GM23338 (cell line): ENCODE measurements at regions not wholly inside any gene's neighbourhood (a gene's known extent, or its start where the extent isn't known, plus 50 kb on each side); places are given as distances from the start of the nearest gene placed in this dataset.

Experiments used
- CREB1 ChIP-seq: fragments of 250-450 bp; sonication (Bioruptor Pico); IDR thresholded peaks from 2 replicates; pipeline ENCODE4 v1.5.0; 2020; ENCODE audit warnings: low read depth, mild to moderate bottlenecking, moderate library complexity
- EZH2 ChIP-seq: fragments of 200-600 bp; sonication (generic); IDR thresholded peaks from one replicate; pipeline ENCODE4 v1.8.0; 2017; ENCODE audit warnings: antibody characterized with exemption, mild to moderate bottlenecking, low read depth; ENCODE audit not compliant: unreplicated experiment
- EZH2phosphoT487 ChIP-seq: fragments of 200-600 bp; sonication (generic); IDR thresholded peaks from one replicate; pipeline ENCODE4 v1.8.1; 2018; ENCODE audit warnings: antibody characterized with exemption; ENCODE audit not compliant: unreplicated experiment
- NANOG ChIP-seq: IDR thresholded peaks from 2 replicates; pipeline ENCODE4 v1.6.1; 2016; ENCODE audit warnings: antibody characterized with exemption, borderline replicate concordance
- POLR2AphosphoS5 ChIP-seq: IDR thresholded peaks from 2 replicates; pipeline ENCODE4 v1.6.1; 2016; ENCODE audit warnings: antibody characterized with exemption, low read depth
- STAT1 ChIP-seq: IDR thresholded peaks from one replicate; pipeline ENCODE4 v1.6.1; 2016; ENCODE audit warnings: antibody characterized with exemption; ENCODE audit not compliant: unreplicated experiment
- TF ChIP-seq, protein P1 (sequence below), 2 experiments: fragments of 200-600 bp in 1 of 2; sonication (generic) in 1 of 2; conservative IDR thresholded peaks; 2 replicates each; pipeline versions ENCODE4 v1.5.1 to v1.6.1; 2016 to 2017; ENCODE audit warnings: antibody characterized with exemption in 2 of 2, low read depth in 2 of 2, mild to moderate bottlenecking in 2 of 2, moderate library complexity in 1 of 2
- TF ChIP-seq, protein P2 (sequence below): fragments of 250-450 bp; sonication (Bioruptor Pico); IDR thresholded peaks from 2 replicates; pipeline ENCODE4 v1.5.0; 2020; ENCODE audit warnings: mild to moderate bottlenecking, moderate library complexity
- TF ChIP-seq, protein P3 (sequence below): IDR thresholded peaks from one replicate; pipeline ENCODE4 v1.6.1; 2018; ENCODE audit warnings: antibody characterized with exemption; ENCODE audit not compliant: unreplicated experiment

DNA sequence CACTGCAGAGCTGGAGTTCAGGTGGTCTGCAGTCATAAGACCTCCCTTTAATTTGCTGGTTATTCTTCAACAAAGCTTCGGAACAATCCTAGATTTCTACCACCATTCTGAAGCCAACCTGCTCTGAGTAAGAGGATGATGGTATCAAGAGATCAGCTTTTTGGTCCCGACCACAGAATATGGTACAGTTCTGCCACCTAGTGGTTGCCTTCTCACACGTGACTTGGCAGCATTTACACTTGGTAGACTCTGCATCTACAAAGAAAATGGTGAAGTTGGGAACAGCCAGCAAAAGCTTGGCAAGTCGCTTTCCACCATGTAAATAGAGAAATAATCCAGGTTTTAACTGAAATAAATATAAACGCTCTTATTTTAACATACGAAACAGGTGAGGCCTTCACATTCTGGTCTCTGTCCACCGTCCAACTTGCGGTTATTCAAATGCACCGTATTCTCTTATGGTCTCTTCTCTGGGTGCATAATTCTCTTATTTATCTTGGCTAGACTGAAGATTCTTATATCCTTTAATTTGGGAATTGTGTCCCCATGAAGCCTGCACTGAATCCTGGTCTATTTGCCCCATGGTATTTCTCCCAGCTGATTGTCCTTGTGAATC lies 173.9 kb upstream of the GRM3 start:
- TF ChIP-seq STAT1 (no peak), EZH2phosphoT487 (no peak), POLR2AphosphoS5 (no peak), EZH2 (no peak), CREB1 (CRISPR knock-in tag) (no peak), NANOG (no peak)
- TF ChIP-seq, protein P1, sequence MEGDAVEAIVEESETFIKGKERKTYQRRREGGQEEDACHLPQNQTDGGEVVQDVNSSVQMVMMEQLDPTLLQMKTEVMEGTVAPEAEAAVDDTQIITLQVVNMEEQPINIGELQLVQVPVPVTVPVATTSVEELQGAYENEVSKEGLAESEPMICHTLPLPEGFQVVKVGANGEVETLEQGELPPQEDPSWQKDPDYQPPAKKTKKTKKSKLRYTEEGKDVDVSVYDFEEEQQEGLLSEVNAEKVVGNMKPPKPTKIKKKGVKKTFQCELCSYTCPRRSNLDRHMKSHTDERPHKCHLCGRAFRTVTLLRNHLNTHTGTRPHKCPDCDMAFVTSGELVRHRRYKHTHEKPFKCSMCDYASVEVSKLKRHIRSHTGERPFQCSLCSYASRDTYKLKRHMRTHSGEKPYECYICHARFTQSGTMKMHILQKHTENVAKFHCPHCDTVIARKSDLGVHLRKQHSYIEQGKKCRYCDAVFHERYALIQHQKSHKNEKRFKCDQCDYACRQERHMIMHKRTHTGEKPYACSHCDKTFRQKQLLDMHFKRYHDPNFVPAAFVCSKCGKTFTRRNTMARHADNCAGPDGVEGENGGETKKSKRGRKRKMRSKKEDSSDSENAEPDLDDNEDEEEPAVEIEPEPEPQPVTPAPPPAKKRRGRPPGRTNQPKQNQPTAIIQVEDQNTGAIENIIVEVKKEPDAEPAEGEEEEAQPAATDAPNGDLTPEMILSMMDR (conservative IDR thresholded peaks at IDR 0.05; ENCODE audit: low read depth in 2 of 2): peak; percentile 96 to 98
- TF ChIP-seq, protein P2, sequence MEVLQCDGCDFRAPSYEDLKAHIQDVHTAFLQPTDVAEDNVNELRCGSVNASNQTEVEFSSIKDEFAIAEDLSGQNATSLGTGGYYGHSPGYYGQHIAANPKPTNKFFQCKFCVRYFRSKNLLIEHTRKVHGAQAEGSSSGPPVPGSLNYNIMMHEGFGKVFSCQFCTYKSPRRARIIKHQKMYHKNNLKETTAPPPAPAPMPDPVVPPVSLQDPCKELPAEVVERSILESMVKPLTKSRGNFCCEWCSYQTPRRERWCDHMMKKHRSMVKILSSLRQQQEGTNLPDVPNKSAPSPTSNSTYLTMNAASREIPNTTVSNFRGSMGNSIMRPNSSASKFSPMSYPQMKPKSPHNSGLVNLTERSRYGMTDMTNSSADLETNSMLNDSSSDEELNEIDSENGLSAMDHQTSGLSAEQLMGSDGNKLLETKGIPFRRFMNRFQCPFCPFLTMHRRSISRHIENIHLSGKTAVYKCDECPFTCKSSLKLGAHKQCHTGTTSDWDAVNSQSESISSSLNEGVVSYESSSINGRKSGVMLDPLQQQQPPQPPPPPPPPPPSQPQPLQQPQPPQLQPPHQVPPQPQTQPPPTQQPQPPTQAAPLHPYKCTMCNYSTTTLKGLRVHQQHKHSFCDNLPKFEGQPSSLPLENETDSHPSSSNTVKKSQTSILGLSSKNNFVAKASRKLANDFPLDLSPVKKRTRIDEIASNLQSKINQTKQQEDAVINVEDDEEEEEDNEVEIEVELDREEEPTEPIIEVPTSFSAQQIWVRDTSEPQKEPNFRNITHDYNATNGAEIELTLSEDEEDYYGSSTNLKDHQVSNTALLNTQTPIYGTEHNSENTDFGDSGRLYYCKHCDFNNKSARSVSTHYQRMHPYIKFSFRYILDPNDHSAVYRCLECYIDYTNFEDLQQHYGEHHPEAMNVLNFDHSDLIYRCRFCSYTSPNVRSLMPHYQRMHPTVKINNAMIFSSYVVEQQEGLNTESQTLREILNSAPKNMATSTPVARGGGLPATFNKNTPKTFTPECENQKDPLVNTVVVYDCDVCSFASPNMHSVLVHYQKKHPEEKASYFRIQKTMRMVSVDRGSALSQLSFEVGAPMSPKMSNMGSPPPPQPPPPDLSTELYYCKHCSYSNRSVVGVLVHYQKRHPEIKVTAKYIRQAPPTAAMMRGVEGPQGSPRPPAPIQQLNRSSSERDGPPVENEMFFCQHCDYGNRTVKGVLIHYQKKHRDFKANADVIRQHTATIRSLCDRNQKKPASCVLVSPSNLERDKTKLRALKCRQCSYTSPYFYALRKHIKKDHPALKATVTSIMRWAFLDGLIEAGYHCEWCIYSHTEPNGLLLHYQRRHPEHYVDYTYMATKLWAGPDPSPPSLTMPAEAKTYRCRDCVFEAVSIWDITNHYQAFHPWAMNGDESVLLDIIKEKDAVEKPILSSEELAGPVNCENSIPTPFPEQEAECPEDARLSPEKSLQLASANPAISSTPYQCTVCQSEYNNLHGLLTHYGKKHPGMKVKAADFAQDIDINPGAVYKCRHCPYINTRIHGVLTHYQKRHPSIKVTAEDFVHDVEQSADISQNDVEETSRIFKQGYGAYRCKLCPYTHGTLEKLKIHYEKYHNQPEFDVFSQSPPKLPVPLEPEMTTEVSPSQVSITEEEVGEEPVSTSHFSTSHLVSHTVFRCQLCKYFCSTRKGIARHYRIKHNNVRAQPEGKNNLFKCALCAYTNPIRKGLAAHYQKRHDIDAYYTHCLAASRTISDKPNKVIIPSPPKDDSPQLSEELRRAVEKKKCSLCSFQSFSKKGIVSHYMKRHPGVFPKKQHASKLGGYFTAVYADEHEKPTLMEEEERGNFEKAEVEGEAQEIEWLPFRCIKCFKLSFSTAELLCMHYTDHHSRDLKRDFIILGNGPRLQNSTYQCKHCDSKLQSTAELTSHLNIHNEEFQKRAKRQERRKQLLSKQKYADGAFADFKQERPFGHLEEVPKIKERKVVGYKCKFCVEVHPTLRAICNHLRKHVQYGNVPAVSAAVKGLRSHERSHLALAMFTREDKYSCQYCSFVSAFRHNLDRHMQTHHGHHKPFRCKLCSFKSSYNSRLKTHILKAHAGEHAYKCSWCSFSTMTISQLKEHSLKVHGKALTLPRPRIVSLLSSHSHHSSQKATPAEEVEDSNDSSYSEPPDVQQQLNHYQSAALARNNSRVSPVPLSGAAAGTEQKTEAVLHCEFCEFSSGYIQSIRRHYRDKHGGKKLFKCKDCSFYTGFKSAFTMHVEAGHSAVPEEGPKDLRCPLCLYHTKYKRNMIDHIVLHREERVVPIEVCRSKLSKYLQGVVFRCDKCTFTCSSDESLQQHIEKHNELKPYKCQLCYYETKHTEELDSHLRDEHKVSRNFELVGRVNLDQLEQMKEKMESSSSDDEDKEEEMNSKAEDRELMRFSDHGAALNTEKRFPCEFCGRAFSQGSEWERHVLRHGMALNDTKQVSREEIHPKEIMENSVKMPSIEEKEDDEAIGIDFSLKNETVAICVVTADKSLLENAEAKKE: no peak
- TF ChIP-seq, protein P3, sequence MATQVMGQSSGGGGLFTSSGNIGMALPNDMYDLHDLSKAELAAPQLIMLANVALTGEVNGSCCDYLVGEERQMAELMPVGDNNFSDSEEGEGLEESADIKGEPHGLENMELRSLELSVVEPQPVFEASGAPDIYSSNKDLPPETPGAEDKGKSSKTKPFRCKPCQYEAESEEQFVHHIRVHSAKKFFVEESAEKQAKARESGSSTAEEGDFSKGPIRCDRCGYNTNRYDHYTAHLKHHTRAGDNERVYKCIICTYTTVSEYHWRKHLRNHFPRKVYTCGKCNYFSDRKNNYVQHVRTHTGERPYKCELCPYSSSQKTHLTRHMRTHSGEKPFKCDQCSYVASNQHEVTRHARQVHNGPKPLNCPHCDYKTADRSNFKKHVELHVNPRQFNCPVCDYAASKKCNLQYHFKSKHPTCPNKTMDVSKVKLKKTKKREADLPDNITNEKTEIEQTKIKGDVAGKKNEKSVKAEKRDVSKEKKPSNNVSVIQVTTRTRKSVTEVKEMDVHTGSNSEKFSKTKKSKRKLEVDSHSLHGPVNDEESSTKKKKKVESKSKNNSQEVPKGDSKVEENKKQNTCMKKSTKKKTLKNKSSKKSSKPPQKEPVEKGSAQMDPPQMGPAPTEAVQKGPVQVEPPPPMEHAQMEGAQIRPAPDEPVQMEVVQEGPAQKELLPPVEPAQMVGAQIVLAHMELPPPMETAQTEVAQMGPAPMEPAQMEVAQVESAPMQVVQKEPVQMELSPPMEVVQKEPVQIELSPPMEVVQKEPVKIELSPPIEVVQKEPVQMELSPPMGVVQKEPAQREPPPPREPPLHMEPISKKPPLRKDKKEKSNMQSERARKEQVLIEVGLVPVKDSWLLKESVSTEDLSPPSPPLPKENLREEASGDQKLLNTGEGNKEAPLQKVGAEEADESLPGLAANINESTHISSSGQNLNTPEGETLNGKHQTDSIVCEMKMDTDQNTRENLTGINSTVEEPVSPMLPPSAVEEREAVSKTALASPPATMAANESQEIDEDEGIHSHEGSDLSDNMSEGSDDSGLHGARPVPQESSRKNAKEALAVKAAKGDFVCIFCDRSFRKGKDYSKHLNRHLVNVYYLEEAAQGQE: no peak
